ENCODE measurements at regions not wholly inside any gene's neighbourhood (a gene's known extent, or its start where the extent isn't known, plus 50 kb on each side); places are given as distances from the start of the nearest gene placed in this dataset.

DNA sequence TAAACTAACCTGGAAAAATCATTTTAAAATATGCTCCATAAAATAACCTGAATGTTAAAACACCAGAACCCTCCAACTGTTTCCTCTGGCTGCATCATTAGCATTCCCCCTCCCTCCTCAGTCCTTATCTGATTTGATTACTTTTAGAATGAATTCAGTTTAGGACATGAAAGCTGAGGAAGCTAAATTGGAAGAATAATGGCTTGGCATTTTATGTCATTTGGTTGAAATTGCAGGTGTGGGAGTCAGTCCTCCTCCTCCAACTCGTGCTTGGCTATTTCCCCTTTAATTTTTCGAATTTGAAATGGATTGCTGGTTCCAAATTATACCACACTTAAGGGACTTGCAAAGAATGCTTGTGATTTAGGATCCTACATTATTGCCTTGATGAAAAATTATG is 473.0 kb upstream of the STXBP6 start:
- Histone ChIP-seq H3K36me3 (ENCODE audit: insufficient read depth, low read length) (no peaks in the 10 kb centered on the region), H3K9me3 (ENCODE audit: low read length) (no peaks in the 10 kb centered on the region), H3K4me3 (ENCODE audit: low read length) (no peak overlapping the region), H3K4me1 (ENCODE audit: insufficient read depth, low read length) (no peaks in the 10 kb centered on the region), H2AFZ (ENCODE audit: low read depth, low read length) (no peak overlapping the region), H3K27me3 (ENCODE audit: insufficient read depth, low read length) (no peaks in the 10 kb centered on the region)

DNA sequence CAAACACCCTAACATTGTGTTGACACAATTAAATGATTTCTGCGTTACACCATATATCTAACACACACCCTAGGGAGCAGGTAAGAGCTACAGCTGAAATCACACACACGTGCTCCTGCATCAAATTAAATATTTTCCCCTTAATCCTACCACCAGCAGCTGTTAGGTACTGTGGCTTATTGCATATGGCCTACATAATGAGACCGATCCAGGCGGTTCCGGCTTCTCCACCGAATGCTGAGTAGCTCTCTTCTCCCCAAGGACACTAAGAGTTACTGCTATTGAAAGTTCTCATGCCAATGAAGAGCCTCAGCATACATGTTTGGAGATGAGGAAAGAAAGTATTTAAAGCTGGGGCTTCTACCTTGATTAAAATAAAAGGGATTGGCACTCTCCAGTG is 472.2 kb upstream of the STXBP6 start:
- H2AFZ ChIP-seq (ENCODE audit: low read depth, low read length) = no peak overlapping the region
- H3K27me3 ChIP-seq (ENCODE audit: insufficient read depth, low read length) = no peaks in the 10 kb centered on the region
- no peak overlapping the region for H3K4me3 ChIP-seq (ENCODE audit: low read length)
- no peaks in the 10 kb centered on the region for H3K9me3 ChIP-seq (ENCODE audit: low read length)
- no peaks in the 10 kb centered on the region for H3K4me1 ChIP-seq (ENCODE audit: insufficient read depth, low read length)
- H3K36me3 ChIP-seq (ENCODE audit: insufficient read depth, low read length) = no peaks in the 10 kb centered on the region

DNA sequence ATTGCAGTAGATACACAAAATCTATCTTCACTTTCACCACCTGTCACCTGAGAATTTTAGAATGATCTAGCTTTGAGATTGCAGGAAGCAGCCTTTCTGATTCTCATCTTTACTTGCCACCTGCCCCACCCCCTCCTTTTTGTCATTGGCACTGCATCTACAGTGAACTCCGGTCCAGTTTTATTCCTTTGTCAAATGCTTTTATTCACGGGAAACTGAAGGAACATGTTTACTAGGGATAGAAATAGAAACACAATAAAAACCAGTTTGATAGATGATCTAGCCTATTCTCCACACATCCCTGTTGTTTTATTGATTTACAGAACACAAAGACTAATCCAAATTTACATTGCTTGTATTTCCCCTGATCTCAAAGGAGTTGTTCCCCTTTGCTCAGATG is 471.7 kb upstream of the STXBP6 start:
- H3K36me3 ChIP-seq (ENCODE audit: insufficient read depth, low read length) = no peaks in the 10 kb centered on the region
- H3K27me3 ChIP-seq (ENCODE audit: insufficient read depth, low read length) = no peaks in the 10 kb centered on the region
- H2AFZ ChIP-seq (ENCODE audit: low read depth, low read length) = no peak overlapping the region
- no peaks in the 10 kb centered on the region for H3K4me1 ChIP-seq (ENCODE audit: insufficient read depth, low read length)
- no peak overlapping the region for H3K4me3 ChIP-seq (ENCODE audit: low read length)
- H3K9me3 ChIP-seq (ENCODE audit: low read length) = no peaks in the 10 kb centered on the region

DNA sequence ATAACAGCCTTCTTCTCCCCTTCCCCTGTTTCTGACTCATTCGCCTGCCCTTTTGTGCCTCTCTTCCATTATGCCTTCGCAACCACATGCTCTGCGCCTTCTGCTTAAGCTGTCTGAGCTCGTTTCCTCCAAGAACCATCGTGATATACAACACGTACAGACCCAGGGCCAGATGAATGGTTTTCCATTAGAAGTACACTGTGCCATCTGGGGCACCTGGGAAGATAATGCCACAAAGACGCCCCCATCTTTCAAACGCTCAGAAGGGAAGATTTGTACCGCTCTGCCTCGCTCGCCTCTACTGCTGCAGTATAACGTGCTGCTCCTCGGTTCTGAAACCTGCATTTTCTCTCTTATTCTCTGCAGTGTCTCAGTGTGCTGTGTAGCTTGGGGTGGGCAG is 470.9 kb upstream of the STXBP6 start:
- no peaks in the 10 kb centered on the region for H3K27me3 ChIP-seq (ENCODE audit: insufficient read depth, low read length)
- no peaks in the 10 kb centered on the region for H3K4me1 ChIP-seq (ENCODE audit: insufficient read depth, low read length)
- H3K9me3 ChIP-seq (ENCODE audit: low read length) = no peaks in the 10 kb centered on the region
- no peak overlapping the region for H3K4me3 ChIP-seq (ENCODE audit: low read length)
- no peaks in the 10 kb centered on the region for H3K36me3 ChIP-seq (ENCODE audit: insufficient read depth, low read length)
- no peak overlapping the region for H2AFZ ChIP-seq (ENCODE audit: low read depth, low read length)

DNA sequence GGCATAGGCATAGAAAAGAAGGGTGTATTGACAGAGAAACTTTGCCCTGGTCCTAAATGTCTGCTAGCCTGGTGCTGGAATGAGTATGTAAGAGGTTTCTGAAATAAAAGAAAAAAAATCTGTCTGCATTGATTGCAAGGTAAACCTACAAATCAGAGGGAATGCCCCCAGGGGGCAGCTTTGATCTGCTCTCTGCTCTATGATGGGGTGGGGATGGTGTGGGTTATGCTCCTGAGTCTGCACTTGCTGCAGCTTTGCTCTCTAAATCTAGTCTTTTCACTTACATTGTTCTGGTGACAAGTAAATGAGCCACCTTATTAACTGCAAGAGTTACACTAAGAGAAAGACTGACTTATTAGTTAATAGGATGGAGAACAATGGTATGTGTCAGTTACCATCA is 468.4 kb upstream of the STXBP6 start:
- H3K36me3 ChIP-seq (ENCODE audit: insufficient read depth, low read length) = no peaks in the 10 kb centered on the region
- no peaks in the 10 kb centered on the region for H3K4me1 ChIP-seq (ENCODE audit: insufficient read depth, low read length)
- H3K9me3 ChIP-seq (ENCODE audit: low read length) = no peaks in the 10 kb centered on the region
- H3K27me3 ChIP-seq (ENCODE audit: insufficient read depth, low read length) = no peaks in the 10 kb centered on the region
- H2AFZ ChIP-seq (ENCODE audit: low read depth, low read length) = no peak overlapping the region
- no peak overlapping the region for H3K4me3 ChIP-seq (ENCODE audit: low read length)

DNA sequence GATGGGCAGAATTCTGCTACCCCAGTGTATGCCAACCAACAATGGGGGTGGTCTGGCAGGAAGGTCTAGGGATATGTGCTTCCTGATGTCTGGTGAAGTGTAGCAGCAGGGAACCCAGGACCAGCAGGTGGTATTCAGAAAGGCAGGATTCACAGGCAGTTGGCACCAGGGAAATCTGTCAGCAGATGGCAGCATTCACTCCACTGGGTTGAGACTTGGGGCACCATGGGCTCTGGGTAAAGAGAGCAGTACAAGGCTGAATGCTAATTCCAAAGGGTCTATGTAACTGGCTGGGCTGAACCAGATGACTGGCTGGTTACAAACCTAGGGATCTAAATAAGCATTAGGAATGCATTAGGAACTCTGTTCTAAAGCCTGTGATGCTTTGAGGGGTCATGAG is 466.9 kb upstream of the STXBP6 start:
- Histone ChIP-seq H3K27me3 (ENCODE audit: insufficient read depth, low read length) (no peaks in the 10 kb centered on the region), H3K36me3 (ENCODE audit: insufficient read depth, low read length) (no peaks in the 10 kb centered on the region), H3K4me3 (ENCODE audit: low read length) (no peak overlapping the region), H2AFZ (ENCODE audit: low read depth, low read length) (no peak overlapping the region), H3K9me3 (ENCODE audit: low read length) (no peaks in the 10 kb centered on the region), H3K4me1 (ENCODE audit: insufficient read depth, low read length) (no peaks in the 10 kb centered on the region)

DNA sequence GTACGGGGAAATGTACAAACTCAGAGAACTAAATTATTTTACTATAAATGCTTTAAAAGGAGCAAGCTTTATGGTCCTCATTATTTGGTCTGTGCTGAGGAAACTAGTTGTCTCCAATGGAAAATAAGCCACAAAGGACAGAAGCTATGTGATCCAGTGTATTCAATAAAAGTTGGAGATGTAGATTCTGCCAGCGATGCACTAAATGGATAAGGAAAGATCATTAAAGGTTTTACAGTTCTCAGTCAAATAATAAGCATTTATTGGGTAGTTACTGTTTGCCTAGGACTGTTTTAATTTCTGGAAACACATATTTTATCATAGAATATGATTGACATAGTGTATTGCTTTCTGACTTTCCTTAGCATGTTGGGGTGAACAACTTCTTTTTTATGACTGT is 458.9 kb upstream of the STXBP6 start:
- H3K27me3 ChIP-seq (ENCODE audit: insufficient read depth, low read length) = no peaks in the 10 kb centered on the region
- H3K4me3 ChIP-seq (ENCODE audit: low read length) = no peak overlapping the region

DNA sequence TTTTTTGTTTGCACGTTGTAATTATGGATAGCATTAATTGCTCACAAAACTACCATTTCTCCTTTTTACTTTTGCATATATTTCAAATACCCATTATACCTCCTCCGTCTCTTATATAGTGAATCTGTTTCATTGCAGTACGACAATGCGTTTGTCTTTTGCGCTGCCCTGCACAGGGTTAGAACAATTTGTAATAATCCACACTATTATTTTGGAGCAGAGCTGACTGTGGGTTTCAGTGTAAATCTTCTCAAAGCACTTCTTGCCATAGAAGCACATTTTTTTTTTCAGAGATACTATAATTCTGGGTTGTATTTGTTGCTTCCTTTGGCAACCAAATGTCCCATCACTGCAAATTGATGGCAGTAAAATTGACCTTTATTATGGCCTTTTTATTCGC is 451.8 kb upstream of the STXBP6 start:
- H3K27me3 ChIP-seq (ENCODE audit: insufficient read depth, low read length) = no peaks in the 10 kb centered on the region
- no peak overlapping the region for H3K4me3 ChIP-seq (ENCODE audit: low read length)
- H3K36me3 ChIP-seq (ENCODE audit: insufficient read depth, low read length) = no peaks in the 10 kb centered on the region
- no peaks in the 10 kb centered on the region for H3K9me3 ChIP-seq (ENCODE audit: low read length)
- no peak overlapping the region for H2AFZ ChIP-seq (ENCODE audit: low read depth, low read length)
- H3K4me1 ChIP-seq (ENCODE audit: insufficient read depth, low read length) = no peaks in the 10 kb centered on the region

More for the DNA sequence above, 458.9 kb upstream of the STXBP6 start:
- Histone ChIP-seq H3K36me3 (ENCODE audit: insufficient read depth, low read length) (no peaks in the 10 kb centered on the region), H3K9me3 (ENCODE audit: low read length) (no peaks in the 10 kb centered on the region), H2AFZ (ENCODE audit: low read depth, low read length) (no peak overlapping the region), H3K4me1 (ENCODE audit: insufficient read depth, low read length) (no peaks in the 10 kb centered on the region)

DNA sequence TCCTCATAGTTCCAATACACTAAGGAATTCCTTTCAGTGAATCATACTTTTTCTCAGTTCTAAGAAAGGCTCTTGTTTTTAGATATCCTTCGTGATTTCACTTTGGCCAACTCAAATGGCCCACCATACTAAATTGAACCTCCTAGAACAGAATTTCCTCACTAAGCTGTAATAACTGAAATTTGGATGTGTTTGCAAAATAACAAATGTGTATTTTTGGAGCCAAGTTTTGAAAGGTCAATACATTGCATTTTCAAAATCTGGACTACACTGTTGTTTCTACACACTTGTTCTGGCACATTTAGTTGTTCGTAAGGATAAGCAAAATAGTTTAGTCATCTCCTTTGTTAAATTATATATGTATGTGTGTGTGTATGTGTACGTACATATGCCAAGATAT is 439.0 kb upstream of the STXBP6 start:
- H2AFZ ChIP-seq (ENCODE audit: low read depth, low read length) = no peak overlapping the region
- no peaks in the 10 kb centered on the region for H3K36me3 ChIP-seq (ENCODE audit: insufficient read depth, low read length)
- no peaks in the 10 kb centered on the region for H3K9me3 ChIP-seq (ENCODE audit: low read length)
- H3K4me3 ChIP-seq (ENCODE audit: low read length) = no peak overlapping the region
- H3K27me3 ChIP-seq (ENCODE audit: insufficient read depth, low read length) = no peaks in the 10 kb centered on the region
- no peaks in the 10 kb centered on the region for H3K4me1 ChIP-seq (ENCODE audit: insufficient read depth, low read length)

DNA sequence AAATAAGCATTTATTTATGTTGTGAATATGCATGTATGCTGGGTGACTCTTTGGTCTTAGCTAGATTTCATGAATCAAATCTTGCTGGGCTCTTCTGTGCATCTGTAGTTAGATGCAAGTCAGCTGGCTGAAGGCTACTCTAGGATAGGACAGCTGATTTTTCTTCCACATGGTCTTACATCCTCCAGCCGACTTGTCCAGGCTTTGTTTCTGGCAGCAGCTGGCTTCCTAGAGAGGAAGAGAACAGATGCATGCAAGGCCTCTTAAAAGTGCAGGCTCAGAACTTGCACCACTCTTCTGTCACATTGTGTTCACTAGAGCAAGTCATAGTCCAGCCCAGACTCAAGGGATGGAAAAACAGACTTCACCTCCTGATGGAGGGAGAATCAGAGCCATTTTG is 435.4 kb upstream of the STXBP6 start:
- Histone ChIP-seq H3K4me1 (ENCODE audit: insufficient read depth, low read length) (no peaks in the 10 kb centered on the region), H3K27me3 (ENCODE audit: insufficient read depth, low read length) (no peaks in the 10 kb centered on the region), H2AFZ (ENCODE audit: low read depth, low read length) (no peak overlapping the region), H3K4me3 (ENCODE audit: low read length) (no peak overlapping the region), H3K9me3 (ENCODE audit: low read length) (no peaks in the 10 kb centered on the region), H3K36me3 (ENCODE audit: insufficient read depth, low read length) (no peaks in the 10 kb centered on the region)

DNA sequence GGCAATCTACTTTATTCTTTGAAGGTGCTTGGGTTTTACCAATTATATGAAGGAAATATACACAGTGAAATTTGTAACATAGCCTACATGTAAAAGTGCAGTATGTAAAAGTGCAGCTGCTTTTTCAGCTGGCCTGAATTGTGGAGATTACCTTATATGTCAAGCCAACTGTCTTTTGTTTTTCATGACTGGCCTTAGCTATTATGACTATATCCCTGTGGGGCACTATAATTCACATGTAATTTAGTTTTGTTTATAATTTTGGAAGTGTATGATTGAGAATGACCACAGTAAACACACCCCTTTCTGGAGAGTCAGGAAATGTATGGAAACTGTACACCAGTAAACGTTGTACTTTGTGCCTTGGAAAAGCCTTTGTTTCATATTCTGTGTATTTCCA is 435.0 kb upstream of the STXBP6 start:
- Histone ChIP-seq H3K27me3 (ENCODE audit: insufficient read depth, low read length) (no peaks in the 10 kb centered on the region), H3K9me3 (ENCODE audit: low read length) (no peaks in the 10 kb centered on the region), H3K36me3 (ENCODE audit: insufficient read depth, low read length) (no peaks in the 10 kb centered on the region), H3K4me3 (ENCODE audit: low read length) (no peak overlapping the region), H3K4me1 (ENCODE audit: insufficient read depth, low read length) (no peaks in the 10 kb centered on the region), H2AFZ (ENCODE audit: low read depth, low read length) (no peak overlapping the region)

DNA sequence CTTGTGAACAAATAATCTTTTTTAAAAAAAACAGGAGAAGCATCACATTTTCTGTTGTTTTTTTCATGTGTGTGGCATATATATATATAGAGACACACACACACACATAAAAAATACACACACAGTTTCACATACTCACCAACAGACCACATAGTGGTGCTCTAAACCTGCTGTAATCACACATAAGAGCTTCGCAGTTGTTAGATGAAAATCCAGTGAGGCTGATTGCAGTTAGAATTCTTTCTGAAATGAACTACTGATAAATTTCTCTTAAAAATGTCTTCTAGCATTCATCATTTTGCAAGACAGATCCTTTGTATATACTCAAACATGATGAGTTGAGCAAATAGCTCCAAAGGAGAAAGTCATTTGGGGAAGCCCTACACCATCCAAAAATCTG is 434.3 kb upstream of the STXBP6 start:
- no peak overlapping the region for H2AFZ ChIP-seq (ENCODE audit: low read depth, low read length)
- no peaks in the 10 kb centered on the region for H3K4me1 ChIP-seq (ENCODE audit: insufficient read depth, low read length)
- H3K4me3 ChIP-seq (ENCODE audit: low read length) = no peak overlapping the region
- H3K27me3 ChIP-seq (ENCODE audit: insufficient read depth, low read length) = no peaks in the 10 kb centered on the region
- H3K9me3 ChIP-seq (ENCODE audit: low read length) = no peaks in the 10 kb centered on the region
- H3K36me3 ChIP-seq (ENCODE audit: insufficient read depth, low read length) = no peaks in the 10 kb centered on the region

DNA sequence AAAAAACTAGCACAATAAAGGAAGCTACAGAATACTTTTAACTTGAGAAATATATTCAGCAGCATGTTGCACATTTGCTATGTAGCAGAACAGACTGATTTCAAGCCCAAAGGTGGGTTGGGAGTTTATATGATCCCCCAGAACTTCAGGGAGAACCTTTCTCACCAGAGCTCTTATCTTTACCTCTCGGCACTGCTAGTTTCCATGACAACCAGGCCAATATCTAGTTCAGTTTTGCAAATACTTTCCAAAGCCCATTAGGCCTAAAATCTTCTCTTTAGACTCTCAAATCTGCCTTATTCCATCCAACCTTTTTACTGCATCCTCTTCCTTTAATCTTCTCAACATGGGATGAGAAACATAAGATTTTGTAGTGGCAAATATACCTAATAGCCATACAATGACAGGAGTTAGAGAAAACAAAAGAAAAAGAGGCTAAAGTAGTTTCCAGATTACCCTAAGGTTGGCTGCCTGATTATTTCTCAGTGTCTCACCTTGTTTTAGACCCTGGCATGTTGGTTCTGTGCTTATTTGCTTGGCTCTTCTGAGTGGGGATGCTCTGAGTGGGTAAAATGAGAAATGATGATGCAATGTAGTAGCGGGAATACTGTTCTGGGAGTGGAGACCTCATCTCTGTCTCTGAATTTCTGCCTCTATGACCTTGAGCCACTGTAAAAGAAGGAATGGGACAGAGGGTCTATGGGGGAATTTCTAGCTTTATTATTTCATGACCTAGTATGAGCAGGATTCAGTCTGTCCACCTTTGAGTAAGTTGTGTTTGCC is 427.6 kb upstream of the STXBP6 start:
- Histone ChIP-seq H3K4me1 (ENCODE audit: insufficient read depth, low read length) (no peaks in the 10 kb centered on the region), H3K9me3 (ENCODE audit: low read length) (no peaks in the 10 kb centered on the region)

DNA sequence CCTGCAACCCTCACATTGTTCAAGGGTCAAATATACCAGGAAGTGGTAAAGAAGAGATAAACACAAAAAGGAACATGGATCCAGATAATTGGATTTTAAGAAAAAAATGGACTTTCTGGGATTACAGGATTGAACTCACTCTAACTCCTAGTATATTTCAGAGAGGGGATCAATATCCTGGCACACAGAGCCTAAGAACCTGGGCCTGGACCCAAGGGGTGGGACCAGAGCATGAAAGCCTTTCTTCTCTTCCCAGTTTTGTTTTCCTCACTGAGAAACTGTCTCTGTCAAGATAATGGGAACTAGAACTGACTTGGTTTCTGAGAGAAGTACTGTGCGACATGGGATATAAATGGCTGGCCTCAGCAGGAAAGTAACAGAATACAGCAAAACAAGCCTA is 422.8 kb upstream of the STXBP6 start:
- H3K27me3 ChIP-seq (ENCODE audit: insufficient read depth, low read length) = no peaks in the 10 kb centered on the region
- H3K9me3 ChIP-seq (ENCODE audit: low read length) = no peaks in the 10 kb centered on the region
- no peaks in the 10 kb centered on the region for H3K4me1 ChIP-seq (ENCODE audit: insufficient read depth, low read length)
- H3K36me3 ChIP-seq (ENCODE audit: insufficient read depth, low read length) = no peaks in the 10 kb centered on the region
- no peak overlapping the region for H3K4me3 ChIP-seq (ENCODE audit: low read length)
- no peak overlapping the region for H2AFZ ChIP-seq (ENCODE audit: low read depth, low read length)

More for the DNA sequence above, 427.6 kb upstream of the STXBP6 start:
- H3K27me3 ChIP-seq (ENCODE audit: insufficient read depth, low read length) = no peaks in the 10 kb centered on the region
- no peak overlapping the region for H2AFZ ChIP-seq (ENCODE audit: low read depth, low read length)
- H3K36me3 ChIP-seq (ENCODE audit: insufficient read depth, low read length) = no peaks in the 10 kb centered on the region
- H3K4me3 ChIP-seq (ENCODE audit: low read length) = no peak overlapping the region

Measured in neuron (in vitro differentiated cells).